ENCODE measurements at regions not wholly inside any gene's neighbourhood (a gene's known extent, or its start where the extent isn't known, plus 50 kb on each side); places are given as distances from the start of the nearest gene placed in this dataset.
"Not testable (repeated sequence)": the region's sequence is repeated elsewhere in the genome, so short reads cannot be mapped to it uniquely, and the experiment has no call there.

GRCh38 chr9:96107436-96107835 is 194.5 kb downstream of the HSD17B3 start:
- TF ChIP-seq CTCF (IDR thresholded peaks at IDR 0.05; ENCODE audit: insufficient read depth, low read length, poor library complexity, severe bottlenecking), result no peak
- H3K27me3 ChIP-seq (ENCODE audit: control insufficient read depth, insufficient read depth, low read length), result peaks cover 3% of the 10 kb centered on the region
- H3K4me3 ChIP-seq (ENCODE audit: low read depth, low read length), result no peak overlapping the region
- no peak for DNase-seq (ENCODE audit: low read depth)
- no peaks in the 10 kb centered on the region for H3K36me3 ChIP-seq (ENCODE audit: control insufficient read depth, insufficient read depth, low read length)

- Histone ChIP-seq H3K36me3 (ENCODE audit: control insufficient read depth, insufficient read depth, low read length) (no peaks in the 10 kb centered on the region), H3K4me3 (ENCODE audit: low read depth, low read length) (no peak overlapping the region), H3K27me3 (ENCODE audit: control insufficient read depth, insufficient read depth, low read length) (no peaks in the 10 kb centered on the region)
- no peak for TF ChIP-seq CTCF (IDR thresholded peaks at IDR 0.05; ENCODE audit: insufficient read depth, low read length, poor library complexity, severe bottlenecking)
- DNase-seq (ENCODE audit: low read depth), result no peak
Measured at GRCh38 chr9:96100385-96101300, 201.3 kb downstream of the HSD17B3 start.

- H3K4me3 ChIP-seq (ENCODE audit: low read depth, low read length); DNase-seq (ENCODE audit: low read depth); H3K36me3 ChIP-seq (ENCODE audit: control insufficient read depth, insufficient read depth, low read length): not testable (repeated sequence)
- peaks cover 16% of the 10 kb centered on the region for H3K27me3 ChIP-seq (ENCODE audit: control insufficient read depth, insufficient read depth, low read length)
Measured at GRCh38 chr9:96090630-96091029, 211.3 kb downstream of the HSD17B3 start.

- Histone ChIP-seq H3K36me3 (ENCODE audit: control insufficient read depth, insufficient read depth, low read length) (no peaks in the 10 kb centered on the region), H3K4me3 (ENCODE audit: low read depth, low read length) (no peak overlapping the region), H3K27me3 (ENCODE audit: control insufficient read depth, insufficient read depth, low read length) (peaks cover 18% of the 10 kb centered on the region)
- TF ChIP-seq CTCF (IDR thresholded peaks at IDR 0.05; ENCODE audit: insufficient read depth, low read length, poor library complexity, severe bottlenecking), result no peak
- DNase-seq (ENCODE audit: low read depth), result no peak
Measured at GRCh38 chr9:96089452-96090085, 212.4 kb downstream of the HSD17B3 start.

GRCh38 chr9:96088510-96088909 is 213.0 kb downstream of the ERCC6L2 start:
- Histone ChIP-seq H3K27me3 (ENCODE audit: control insufficient read depth, insufficient read depth, low read length) (peaks cover 18% of the 10 kb centered on the region), H3K4me3 (ENCODE audit: low read depth, low read length) (no peak overlapping the region), H3K36me3 (ENCODE audit: control insufficient read depth, insufficient read depth, low read length) (no peaks in the 10 kb centered on the region)
- no peak for TF ChIP-seq CTCF (IDR thresholded peaks at IDR 0.05; ENCODE audit: insufficient read depth, low read length, poor library complexity, severe bottlenecking)
- DNase-seq (ENCODE audit: low read depth), result no peak

GRCh38 chr9:96087669-96088299 is 212.3 kb downstream of the ERCC6L2 start:
- Histone ChIP-seq H3K4me3 (ENCODE audit: low read depth, low read length) (no peak overlapping the region), H3K36me3 (ENCODE audit: control insufficient read depth, insufficient read depth, low read length) (no peaks in the 10 kb centered on the region), H3K27me3 (ENCODE audit: control insufficient read depth, insufficient read depth, low read length) (peaks cover 18% of the 10 kb centered on the region)
- no peak for TF ChIP-seq CTCF (IDR thresholded peaks at IDR 0.05; ENCODE audit: insufficient read depth, low read length, poor library complexity, severe bottlenecking)
- DNase-seq (ENCODE audit: low read depth), result peak; percentile 19
